GM19328 (cell line): ENCODE measurements at regions not wholly inside any gene's neighbourhood (a gene's known extent, or its start where the extent isn't known, plus 50 kb on each side); places are given as distances from the start of the nearest gene placed in this dataset.
"Not testable (repeated sequence)": the region's sequence is repeated elsewhere in the genome, so short reads cannot be mapped to it uniquely, and the experiment has no call there.

Experiments
- ATAC-seq: cut with Tn5 transposase; IDR thresholded peaks from one replicate; pipeline ENCODE4 v1.9.1; 2021; ENCODE audit warnings: mild to moderate bottlenecking, moderate library complexity; ENCODE audit not compliant: unreplicated experiment

DNA sequence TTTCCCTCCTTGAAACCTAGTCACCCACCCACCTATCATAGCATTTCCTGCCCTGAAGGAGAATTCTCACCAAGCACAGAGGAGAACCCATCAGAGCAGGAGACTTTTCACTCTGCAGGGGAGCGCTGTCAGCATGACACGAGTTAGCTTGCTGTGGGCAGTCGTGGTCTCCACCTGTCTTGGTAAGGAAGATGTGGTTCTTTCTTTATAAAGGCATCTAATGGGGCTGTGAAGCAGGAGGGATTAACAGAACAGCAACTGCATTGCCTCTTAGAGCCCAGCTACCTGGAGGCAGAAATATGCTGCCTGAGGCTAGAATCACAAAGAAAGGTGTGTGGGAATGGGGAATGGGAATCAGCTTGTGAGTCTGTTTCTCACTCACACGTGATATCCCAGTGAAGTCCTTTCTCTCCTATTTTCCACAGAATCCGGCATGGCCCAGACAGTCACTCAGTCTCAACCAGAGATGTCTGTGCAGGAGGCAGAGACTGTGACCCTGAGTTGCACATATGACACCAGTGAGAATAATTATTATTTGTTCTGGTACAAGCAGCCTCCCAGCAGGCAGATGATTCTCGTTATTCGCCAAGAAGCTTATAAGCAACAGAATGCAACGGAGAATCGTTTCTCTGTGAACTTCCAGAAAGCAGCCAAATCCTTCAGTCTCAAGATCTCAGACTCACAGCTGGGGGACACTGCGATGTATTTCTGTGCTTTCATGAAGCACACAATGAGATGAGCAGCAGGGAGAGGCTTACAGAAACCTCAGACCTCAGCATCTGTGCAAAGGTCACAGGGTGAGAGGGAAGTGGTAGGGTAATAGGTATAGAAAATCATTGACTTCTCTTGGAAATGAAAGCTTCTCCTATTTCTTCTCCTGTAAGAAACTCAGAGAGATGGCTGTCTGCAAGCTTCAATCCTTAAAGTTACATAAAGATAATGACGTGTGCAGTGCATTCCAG, 316.9 kb downstream of the DAD1 start:
- ATAC-seq = no peak

DNA sequence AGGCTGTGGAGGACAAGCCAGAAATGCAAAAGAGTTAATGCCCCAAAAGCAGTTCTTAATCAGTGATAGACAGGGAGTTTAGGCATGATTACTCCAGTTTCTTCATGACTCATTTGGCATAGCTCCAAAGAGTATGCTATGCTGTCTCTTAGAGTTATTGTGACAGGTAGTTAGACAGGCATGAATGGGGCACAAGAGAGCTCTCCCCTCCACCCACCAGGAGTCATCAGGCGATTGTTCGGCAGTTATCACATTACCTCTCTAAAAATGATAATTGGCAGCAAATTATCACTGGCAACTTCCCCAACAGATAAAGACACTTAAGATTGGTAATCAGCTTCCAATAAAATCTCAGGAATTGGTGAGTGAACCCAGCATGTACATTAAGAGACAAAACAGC, 320.1 kb downstream of the DAD1 start:
- ATAC-seq = no peak

GRCh38 chr14:22266683-22267082, 322.3 kb downstream of the DAD1 start:
- no peak for ATAC-seq

DNA sequence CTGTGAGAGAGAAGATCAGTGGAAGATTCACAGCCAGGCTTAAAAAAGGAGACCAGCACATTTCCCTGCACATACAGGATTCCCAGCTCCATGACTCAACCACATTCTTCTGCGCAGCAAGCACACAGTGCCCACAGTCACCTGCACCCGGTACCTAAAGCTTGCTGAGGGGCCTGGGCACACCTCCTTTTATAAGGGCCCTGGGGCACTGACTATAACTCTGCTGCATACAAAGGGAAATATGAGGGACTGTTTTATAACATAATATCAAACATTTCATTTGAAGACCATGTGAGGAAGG, 322.9 kb downstream of the DAD1 start:
- ATAC-seq = no peak

DNA sequence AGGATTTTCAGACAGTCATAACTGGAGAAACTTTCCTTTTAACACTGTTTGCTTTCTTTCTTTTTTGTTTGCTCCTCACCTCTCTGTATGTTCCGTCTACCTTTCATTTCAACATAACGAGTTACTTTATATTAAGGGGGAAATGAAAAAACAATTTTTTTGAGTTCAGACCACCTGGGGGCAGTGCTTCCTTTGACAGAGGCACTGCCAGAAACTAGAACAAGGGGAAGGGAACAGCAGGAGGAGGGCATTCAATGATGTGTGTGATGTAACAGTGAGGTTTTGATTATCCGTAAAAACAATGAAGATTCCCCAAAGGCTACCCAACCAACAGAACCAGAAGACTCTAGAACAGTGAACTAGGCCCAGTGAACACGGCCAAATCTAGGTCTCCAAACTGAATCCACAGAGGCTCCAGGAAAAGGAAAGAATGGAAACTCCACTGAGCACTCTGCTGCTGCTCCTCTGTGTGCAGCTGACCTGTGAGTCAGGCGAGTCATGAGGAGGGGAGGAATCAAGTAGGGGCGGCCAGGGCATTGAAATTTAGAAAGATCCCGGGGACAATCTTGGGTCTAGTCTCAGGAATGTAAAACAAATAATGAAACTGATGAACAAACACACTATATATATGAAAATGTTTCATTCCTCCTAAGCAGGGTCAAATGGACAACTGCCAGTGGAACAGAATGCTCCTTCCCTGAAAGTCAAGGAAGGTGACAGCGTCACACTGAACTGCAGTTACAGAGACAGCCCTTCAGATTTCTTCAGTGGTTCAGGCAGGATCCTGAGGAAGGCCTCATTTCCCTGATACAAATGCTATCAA, 323.5 kb downstream of the DAD1 start:
- no peak for ATAC-seq

- no peak for ATAC-seq
Measured at GRCh38 chr14:22264759-22265158, 324.3 kb downstream of the DAD1 start.

- ATAC-seq = no peak
Measured at GRCh38 chr14:22263961-22264360, 325.1 kb downstream of the DAD1 start.

GRCh38 chr14:22262881-22263280, 326.1 kb downstream of the DAD1 start:
- no peak for ATAC-seq

DNA sequence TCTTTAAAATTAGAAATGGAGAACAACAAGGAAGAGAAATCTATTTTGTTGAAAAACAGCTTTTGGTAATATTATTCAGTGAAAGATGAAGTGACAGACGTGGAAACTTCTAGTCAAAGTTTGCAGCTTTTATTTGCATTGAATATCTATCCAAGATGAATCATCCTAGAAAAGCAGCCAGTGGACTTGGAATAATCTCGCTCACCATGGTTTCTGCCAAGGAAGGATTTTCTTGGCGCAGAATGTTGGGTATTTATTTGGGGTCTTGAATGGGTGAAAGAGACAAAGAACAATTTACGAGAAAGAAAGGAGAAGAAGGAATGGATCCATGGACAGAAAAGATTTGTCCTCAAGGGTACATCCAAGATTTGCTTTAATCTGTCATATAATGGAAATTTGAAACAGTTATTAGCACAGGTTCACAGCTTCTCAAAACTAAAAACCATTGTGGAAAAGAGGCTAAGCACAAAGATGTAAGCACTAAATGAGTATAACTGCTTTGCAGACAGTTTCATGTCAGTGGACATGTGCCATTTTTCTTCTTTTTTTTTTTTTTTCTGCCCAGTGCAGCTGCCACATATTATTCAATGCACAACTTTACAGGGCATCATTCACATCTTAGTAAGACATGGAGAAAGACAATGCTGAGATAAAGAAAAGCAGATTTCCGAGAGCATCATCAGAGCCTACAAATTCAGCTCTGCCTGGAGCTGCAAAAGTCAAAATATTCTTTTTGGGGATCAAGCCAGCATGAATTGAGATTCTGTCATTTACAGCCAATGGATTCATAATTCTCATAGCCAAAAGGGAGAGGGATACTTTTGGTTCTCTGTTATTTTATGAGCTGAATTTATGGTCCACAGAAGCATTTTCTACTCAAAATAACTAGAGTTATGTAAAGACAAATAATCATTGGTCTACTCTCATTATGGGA, 333.7 kb downstream of the DAD1 start:
- ATAC-seq = no peak

DNA sequence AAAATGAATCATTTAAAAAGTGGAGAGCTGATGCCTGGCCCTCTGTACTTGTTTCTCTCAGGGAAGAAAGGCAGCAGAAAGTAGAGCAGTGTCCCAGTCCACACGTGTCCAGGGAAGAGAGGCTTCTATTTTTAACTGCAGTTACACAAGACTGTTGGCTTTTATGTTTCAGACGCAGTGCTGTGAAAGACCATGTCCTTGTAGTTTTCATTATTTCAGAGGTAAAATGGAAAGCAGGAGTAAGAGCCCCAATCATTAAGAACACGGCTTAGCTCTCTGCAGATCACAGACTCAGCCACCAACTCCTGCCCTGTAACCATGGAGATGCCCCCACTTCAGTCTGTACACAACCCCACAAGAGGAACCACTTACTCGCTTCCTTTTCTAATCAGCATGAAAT, 336.3 kb downstream of the DAD1 start:
- ATAC-seq = no peak

DNA sequence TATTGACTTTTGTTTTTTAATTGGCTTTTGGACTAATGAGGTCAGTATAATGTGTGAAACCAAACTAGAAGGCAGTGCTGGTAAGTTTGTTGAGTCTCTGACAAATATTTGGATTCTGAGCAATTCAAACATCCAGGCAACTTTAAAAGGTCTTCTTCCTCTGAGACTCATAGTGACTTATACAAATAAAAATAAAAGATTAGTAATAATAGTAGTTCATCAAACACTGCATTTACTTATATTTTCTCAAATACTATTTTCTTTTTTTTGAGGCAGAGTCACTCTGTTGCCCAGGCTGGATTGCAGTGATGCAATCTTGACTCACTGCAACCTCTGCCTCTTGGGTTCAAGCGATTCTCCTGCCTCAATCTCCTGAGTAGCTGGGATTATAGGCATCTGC, 337.9 kb downstream of the DAD1 start:
- no peak for ATAC-seq

DNA sequence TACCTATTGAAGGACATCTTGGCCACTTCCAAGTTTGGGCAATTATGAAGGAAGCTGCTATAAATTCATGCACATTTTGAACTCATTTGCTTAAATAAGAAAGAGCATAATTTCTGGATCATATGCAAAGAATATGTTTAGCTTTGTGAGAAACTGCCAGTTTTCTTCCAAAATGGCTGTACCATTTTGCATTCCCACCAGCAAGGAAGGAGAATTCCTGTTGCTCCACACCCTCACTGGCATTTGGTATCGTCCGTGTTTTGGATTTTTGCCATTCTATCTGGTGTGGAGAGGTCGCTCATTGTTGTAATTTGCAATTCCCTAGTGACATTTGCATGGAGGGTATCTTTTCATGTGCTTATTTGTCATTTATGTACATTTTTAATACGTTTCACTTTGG, 339.3 kb downstream of the DAD1 start:
- ATAC-seq = no peak

DNA sequence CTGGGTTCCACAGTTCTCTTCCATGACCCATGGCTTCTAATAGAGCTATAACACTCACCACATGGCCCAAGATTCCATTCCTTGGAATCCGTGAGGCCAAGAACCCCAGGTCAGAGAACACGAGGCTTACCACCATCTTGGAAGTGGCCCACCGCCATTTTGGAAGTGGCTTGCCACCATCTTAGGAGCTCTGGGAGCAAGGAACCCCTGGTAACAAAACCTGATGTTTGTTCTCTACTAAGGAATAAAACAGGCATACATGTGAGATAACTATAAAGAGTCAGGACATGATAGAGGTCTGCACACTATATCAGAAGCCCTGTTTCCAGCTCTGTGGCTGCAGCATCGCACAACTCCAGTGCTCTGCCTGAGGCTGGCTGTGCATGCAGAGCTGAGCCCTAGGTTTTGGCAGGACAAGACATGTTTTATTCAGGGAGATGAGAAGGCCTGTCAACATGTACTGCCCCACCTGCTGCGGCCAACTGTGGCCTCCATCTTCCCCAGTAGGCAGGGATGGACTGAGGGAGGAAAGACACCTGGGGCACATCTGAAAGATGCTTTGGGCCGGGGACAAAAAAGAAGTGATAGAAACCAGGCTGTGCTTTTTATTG, 344.9 kb downstream of the DAD1 start:
- ATAC-seq = no peak

GRCh38 chr14:22238320-22238719, 350.7 kb downstream of the DAD1 start:
- ATAC-seq = not testable (repeated sequence)

- no peak for ATAC-seq
Measured at GRCh38 chr14:22233377-22233776, 355.6 kb downstream of the DAD1 start.

DNA sequence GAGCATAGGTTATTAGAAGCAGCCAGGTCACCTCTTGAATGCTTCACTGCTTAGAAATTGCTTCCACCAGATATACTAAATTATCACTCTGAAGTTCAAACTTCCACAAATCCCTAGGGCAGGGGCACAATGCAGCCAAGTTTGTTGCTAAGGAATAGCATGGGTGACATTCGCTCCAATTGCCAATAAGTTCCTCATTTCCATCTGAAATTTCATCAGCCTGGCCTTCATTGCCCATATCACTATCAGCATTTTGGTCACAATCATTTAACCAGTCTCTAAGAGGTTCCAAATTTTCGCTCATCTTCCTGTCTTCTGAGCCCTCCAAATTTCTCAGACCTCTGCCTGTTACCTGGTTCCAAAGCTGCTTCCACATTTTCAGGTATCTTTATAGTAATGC, 356.1 kb downstream of the DAD1 start:
- ATAC-seq = no peak

DNA sequence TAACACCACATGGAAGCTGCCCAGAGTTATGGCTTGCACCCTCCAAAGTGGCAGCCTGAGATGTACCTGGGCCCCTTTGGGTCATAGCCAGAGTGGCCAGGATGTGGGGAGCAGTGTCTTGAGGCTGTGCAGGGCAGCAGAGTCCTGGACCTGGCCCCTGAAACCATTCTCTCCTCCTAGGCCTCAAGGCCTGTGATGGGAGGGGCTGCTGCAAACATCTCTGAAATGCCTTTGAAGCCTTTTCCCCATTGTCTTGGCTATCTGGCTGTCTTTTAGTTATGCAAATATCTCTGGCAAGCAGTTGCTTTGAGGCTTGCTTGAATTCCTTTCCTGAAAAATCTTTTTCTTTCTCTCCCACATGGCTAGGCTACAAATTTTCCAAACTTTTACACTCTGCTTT, 356.5 kb downstream of the DAD1 start:
- no peak for ATAC-seq

GRCh38 chr14:22231018-22231417, 358.0 kb downstream of the DAD1 start:
- peak; percentile 75 for ATAC-seq

DNA sequence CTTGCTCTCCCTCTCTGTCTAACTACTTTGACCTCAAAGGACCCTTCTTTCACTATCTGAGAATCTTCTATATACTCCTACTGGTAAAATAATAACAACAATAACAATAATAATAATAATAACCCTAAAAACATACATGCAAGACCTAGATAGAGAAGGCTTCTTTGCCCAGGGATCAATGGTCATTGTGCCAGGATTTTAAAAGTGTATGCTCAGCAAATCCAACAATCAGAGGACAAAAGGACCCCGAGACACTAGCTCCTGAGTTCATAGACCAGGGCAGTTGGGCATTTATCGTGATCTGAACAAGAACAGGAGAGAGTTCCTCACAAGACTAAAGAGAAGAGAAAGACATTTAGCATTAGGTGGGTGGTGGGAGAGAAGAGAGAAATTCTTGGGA, 358.5 kb downstream of the DAD1 start:
- no peak for ATAC-seq

DNA sequence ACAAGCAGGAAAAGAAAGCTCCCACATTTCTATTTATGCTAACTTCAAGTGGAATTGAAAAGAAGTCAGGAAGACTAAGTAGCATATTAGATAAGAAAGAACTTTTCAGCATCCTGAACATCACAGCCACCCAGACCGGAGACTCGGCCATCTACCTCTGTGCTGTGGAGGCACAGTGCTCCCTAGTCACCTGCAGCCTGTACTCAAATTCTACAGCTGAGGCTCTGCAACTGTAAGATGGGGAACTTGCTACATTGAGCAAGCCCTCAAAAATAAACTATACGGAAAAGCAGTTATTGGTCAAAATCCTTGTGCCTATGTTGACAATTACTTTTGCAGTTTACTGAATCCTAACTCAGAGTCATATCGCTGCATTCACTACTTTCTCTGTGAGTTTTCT, 361.9 kb downstream of the DAD1 start:
- ATAC-seq = no peak

DNA sequence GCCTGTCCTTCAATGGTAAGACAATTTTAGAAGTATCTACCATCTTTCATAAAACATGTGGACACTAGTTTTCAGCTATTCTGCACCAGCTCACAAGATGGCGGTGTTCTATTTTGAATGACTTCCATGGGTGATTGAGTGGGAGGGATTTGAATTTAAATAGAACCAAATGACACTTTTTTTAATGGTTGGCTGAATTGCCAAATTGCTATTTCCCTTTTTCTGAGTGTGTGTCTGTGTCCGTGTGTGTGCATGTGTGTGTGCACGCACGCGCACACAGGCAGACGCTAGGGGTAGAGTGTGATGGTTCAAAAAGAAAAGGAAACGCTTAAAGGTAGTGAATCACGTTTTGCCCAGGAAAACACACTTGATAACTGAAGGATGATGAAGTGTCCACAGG, 362.6 kb downstream of the DAD1 start:
- ATAC-seq = no peak
